NCI-H1694 treated with DMSO at 0.1 percent for 48 hours (cell line): ENCODE measurements at regions not wholly inside any gene's neighbourhood (a gene's known extent, or its start where the extent isn't known, plus 50 kb on each side); places are given as distances from the start of the nearest gene placed in this dataset.
"Not testable (repeated sequence)": the region's sequence is repeated elsewhere in the genome, so short reads cannot be mapped to it uniquely, and the experiment has no call there.

ENCODE experiments used
- DNase-seq: peaks from one replicate; lab custom pipeline; 2025; lab: John Stamatoyannopoulos, UW

- not testable (repeated sequence) for DNase-seq
Observed at GRCh38 chr6:71007298-71007697, 50.4 kb upstream of the B3GAT2 start.

GRCh38 chr6:71011871-71012371 lies 55.1 kb upstream of the B3GAT2 start:
- no peak for DNase-seq

- DNase-seq = peak; percentile 85
Observed at GRCh38 chr6:71012866-71013469, 56.1 kb upstream of the B3GAT2 start.

- no peak for DNase-seq
Observed at GRCh38 chr6:71015392-71015791, 58.5 kb upstream of the B3GAT2 start.

GRCh38 chr6:71028236-71028876 lies 71.5 kb upstream of the B3GAT2 start:
- DNase-seq = no peak

GRCh38 chr6:71028877-71029252 lies 72.0 kb upstream of the B3GAT2 start:
- DNase-seq = no peak

- no peak for DNase-seq
Observed at GRCh38 chr6:71029555-71029954, 72.7 kb upstream of the B3GAT2 start.

- DNase-seq = no peak
Observed at GRCh38 chr6:71031912-71032311, 75.1 kb upstream of the B3GAT2 start.

GRCh38 chr6:71033171-71033570 lies 76.3 kb upstream of the B3GAT2 start:
- DNase-seq = no peak

- DNase-seq = no peak
Observed at GRCh38 chr6:71033890-71034289, 77.0 kb upstream of the B3GAT2 start.

GRCh38 chr6:71034563-71035345 lies 77.9 kb upstream of the B3GAT2 start:
- DNase-seq = peak; percentile 76

- no peak for DNase-seq
Observed at GRCh38 chr6:71035871-71036270, 79.0 kb upstream of the B3GAT2 start.

- DNase-seq = no peak
Observed at GRCh38 chr6:71038711-71039344, 82.0 kb upstream of the B3GAT2 start.

- no peak for DNase-seq
Observed at GRCh38 chr6:71040043-71040442, 83.2 kb upstream of the B3GAT2 start.

GRCh38 chr6:71040841-71041240 lies 84.0 kb upstream of the B3GAT2 start:
- no peak for DNase-seq

- DNase-seq = no peak
Observed at GRCh38 chr6:71043902-71044301, 87.0 kb upstream of the B3GAT2 start.

GRCh38 chr6:71044753-71045152 lies 87.9 kb upstream of the B3GAT2 start:
- DNase-seq = no peak

- DNase-seq = no peak
Observed at GRCh38 chr6:71045296-71045695, 88.4 kb upstream of the B3GAT2 start.

GRCh38 chr6:71047417-71047816 lies 90.6 kb upstream of the B3GAT2 start:
- no peak for DNase-seq

GRCh38 chr6:71048320-71049164 lies 91.7 kb upstream of the B3GAT2 start:
- no peak for DNase-seq

- no peak for DNase-seq
Observed at GRCh38 chr6:71049198-71049770, 92.4 kb upstream of the B3GAT2 start.
